HG02763 (cell line): ENCODE measurements at regions not wholly inside any gene's neighbourhood (a gene's known extent, or its start where the extent isn't known, plus 50 kb on each side); places are given as distances from the start of the nearest gene placed in this dataset.

ENCODE experiments used
- ATAC-seq: cut with Tn5 transposase; IDR thresholded peaks from one replicate; pipeline ENCODE4 v1.9.1; 2021; ENCODE audit warnings: mild to moderate bottlenecking, moderate library complexity; ENCODE audit not compliant: unreplicated experiment

DNA sequence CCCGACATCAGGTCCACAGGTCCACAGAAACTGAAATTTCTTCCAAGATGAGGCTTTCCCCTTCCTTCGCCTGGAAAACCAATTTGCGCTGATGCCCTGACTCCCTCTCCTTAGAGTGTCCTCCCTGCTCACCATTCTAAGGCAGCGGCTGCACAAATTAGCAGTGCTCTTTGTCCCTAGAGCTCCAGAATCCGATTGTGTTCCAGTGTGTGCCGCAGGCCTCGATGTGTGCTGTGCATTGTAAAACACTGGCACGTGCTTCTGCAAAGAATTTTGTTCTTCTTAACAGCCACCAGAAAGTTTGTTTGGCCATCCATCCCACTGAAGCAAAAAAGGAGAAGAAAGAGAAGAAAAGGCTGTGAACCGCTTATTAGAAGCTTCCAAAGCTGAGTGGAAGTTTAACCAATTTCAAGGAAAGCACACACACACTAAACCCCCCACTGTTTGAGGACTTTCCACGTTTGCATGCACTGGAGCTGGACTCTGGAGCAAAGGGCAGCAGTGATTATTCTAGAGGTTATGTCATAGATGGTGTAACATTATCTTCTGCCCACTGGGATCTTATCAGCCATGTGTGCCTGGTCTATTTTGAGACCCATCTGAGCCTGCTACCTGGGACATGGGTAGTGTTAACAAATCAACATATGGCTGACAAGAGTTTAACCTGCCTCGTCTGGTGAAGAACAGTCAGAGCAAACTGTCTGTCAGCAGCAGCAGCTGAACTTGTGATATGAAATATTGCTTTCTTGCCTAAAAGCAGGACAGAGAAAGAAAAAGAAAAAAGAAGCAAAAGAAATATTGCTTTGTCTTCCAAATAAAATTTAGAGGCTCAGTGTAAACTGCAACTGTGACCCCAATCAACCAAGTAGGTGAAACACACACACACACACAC is 64.9 kb upstream of the RREB1 start:
- ATAC-seq, result no peak

DNA sequence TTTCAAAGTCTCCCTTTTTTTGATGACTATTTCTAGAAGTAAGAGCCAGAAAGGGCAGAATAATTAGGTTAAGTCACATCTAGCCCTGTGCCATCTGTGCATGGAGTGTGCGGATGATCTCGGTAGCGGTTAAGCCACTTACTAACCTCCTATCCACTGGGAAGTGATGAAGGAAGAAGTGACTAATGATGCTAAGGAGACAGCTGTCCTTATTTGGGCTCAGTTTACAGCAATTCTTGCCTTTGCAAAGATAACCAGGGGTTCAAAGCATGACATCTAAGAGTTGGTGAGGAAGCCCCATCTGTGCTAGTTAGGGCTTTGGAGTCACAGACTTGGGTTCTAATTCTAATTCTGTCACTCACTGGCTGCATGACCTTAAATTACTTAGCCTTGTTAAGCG is 62.4 kb upstream of the RREB1 start:
- no peak for ATAC-seq

DNA sequence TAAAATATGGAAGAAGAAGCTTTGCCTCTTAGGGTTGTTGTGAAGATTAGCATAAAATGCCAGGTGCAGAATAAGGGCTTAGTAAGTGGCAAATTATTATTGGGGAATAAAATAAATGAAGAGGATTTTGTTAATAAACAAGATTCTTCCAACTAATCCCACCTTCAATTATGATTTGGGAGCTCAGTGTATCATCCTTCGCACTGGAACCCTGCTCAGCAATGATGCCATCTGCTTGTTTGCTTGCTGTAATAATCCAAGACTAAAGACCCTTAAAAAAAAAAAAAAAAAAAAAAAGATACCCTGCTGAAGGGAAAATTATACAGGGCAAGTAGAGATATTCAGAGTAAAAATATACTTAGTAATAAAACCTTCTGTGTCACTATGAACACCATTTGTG is 62.0 kb upstream of the RREB1 start:
- ATAC-seq, result no peak

DNA sequence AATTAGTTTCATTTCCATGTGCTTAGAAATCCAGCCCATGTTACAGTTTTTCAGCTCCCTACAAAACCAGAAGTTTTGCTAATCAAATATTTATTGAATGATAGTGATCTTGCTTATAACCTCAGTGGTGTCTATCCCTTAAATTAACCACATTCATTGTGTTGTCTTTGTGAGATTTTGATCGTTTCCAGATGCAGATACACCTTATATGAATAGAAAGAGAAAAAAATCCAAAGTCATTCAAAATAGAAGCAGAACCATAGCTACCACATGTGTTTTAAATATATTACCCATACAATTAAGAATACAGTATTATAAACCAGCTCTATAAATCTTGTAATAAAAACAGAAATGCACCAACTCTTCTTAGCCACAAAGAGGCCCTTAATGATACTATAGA is 60.6 kb upstream of the RREB1 start:
- no peak for ATAC-seq

DNA sequence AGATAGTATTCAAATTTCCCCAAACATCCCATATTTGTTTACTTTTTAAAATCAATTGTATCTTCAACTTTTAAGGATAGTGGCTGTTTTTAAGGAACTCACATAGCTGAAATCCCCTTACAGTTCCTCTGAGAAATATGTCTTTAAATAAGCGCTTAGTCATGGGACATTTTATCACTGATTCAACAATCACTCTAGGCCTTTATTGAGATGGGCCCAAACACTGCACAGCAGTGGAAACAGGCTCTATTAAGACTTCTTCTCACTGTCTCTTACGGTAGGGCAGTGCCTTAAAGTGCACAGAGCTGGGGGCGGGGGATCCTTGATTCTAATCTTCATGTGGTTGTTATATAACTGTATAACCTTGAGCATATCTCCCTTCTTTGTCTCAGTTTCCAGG is 59.8 kb upstream of the RREB1 start:
- no peak for ATAC-seq

DNA sequence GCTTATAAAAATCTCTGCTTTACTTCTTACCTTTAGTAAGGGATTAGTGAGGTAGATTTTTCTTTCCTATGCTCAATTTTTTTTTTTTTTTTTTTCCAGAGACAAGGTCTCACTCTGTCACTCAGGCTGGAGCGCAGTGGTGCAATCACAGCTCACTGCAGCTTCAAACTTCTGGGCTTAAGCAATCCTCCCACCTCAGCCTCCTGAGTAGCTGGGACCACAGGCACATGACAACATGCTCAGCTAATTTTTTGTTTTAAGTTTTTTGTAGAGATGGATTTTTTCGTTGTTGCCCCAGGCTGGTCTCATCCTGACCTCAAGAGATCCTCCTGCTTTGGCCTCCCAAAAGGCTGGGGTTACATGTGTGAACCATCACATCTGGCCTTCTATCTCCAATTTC is 58.9 kb upstream of the RREB1 start:
- no peak for ATAC-seq

DNA sequence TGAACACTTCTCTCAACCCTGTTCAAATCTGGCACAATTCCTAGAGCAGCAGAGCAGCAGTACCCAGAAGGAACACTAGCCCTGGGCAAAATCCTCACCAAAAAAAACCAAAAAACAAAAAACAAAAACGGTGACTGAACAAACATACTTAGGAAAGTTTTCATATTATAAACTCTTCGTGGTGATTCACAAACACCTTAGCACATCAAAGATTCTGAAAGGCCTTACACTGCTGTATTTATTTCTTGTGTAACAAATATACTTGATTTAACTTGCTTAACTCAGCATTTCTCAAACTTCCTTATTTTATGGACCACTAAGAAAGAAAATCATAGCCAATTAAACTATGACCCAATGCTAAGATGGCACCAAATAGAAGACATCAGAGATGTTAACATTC is 57.8 kb upstream of the RREB1 start:
- ATAC-seq, result no peak

DNA sequence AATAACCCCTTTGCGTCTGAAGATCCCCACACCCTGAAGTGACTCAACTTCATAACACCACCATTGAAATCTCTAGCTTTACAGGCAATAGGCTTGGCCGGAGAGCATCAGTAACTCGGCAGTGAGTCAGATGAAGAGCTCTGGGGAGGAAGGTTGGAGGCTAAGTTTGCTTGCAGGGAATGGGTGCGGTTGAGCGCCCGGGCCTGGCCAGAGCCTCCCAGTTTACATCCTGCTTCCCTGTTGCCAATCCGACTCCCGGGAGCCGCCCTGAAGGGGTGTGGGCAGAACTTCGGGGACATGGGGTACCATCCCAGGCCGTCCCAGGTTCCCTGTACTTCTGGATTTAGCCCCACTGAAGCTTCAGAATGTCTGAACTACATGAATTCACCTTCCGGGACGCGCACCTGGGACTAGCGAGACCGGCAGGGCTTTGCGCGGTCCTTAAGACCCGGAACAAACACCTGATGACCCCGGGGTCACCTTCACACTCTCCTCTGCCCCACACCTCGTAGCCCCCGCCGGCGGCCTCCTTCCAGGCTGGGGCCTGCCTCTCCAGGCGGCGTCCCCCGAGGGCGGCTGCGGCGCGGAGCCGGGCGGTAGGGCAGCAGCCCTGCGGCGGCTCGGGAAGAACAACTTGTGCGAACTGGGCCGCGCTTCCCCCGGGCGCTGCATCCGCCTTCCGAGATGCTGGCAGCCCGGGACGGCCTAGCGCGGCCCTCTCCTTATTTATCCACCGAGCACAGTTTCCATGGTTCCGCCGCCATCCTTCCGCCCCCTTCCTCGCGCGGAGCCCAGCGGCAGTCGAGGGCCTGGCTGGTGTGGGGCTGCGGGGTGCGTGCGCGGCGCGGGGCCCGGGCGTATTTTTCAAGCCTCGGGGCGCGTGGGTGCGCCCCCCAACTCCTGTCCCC is 56.6 kb upstream of the RREB1 start:
- ATAC-seq, result peak; percentile 18

DNA sequence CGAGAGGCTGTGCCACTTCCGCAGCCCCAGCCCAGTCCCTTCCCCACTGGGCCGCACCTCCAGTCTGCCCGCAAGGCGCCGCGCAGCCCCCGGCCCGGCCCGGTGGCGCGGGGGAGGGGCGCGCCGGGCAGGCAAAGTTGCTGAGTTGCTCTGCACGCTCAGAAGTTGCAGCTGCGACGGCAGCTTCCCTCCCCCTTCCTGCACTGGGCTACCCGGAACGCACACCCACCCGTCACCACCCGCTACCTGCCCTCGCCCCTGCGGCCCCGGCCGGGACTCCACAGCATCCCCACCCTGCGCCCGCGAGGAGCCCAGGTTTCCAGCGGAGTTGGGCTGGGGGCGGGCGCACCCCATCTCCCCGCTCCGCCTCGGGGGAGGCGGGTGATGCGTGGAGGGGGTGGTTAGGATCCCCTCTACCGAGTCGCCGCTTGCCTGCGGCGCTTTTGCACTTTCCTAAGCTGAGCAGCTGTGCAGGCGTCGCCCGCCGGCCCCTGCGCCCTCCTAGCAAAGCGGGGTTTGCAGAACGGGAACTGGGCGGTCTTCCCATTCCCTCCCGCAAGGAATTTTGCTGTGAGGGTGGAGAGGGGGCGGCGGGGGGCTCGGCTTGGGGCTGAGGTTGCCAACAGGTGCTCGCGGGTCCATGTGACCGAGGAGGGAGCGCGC is 55.9 kb upstream of the RREB1 start:
- ATAC-seq, result peak; percentile 46

DNA sequence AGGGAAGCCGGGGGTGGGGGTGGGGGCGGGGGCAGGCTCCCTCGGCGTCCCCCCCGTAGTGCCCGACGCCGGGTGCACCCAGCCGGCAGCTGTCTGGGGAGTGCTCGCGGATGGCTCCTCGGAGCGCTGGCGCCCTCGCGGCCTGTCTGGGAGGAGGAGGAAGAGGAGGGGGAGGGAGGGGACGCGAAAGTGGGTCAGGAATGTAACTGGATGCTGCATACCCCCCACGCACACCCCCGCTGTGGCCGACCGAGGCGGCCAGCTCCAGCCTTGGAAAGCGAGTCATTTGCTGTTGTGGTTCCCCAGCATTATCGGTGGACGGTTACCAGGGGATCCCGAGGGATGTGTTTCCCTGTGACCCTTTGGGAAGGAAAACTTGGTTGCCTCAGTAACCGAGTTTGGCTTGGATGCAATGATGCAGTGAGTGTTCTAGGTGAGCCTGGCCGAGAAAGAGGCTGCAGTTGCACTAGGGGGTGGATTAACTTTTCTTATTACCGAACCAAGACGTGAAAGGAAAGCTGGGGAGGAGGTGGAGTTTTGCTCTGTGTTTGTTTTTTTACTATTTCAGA is 55.2 kb upstream of the RREB1 start:
- no peak for ATAC-seq

DNA sequence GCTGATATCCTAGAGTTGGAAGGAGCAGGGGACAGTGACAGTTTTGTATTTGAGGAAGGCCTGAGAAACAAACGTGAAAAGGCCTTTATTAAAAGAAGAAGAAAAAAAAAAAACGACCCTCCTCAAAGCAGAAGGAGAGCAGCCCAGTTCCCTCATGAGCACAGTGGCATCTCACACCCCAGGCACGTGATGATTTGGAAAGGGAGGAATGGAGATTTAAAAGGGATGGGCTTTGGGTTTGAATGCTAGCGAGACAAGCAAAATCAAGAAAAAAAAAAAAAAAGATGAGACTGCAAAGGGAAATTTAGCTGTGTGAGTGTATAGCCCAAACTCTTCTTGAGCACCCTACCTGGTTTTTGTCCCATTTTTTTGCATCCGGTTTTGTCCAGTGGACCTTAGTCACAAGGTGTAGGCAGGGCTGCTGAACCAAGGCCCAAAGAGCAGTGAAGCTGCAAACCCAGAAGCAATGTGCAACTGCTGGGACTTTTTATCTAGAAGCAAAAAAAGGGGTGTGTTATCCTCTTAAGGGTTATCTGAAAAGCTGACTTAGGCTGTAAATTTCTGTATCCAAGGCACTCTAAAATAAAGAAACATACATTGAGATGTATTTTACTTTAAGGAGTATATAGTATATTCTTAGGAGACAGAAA is 54.5 kb upstream of the RREB1 start:
- no peak for ATAC-seq
